NCI-H69 (cell line): ENCODE measurements at regions not wholly inside any gene's neighbourhood (a gene's known extent, or its start where the extent isn't known, plus 50 kb on each side); places are given as distances from the start of the nearest gene placed in this dataset.
"Not testable (repeated sequence)": the region's sequence is repeated elsewhere in the genome, so short reads cannot be mapped to it uniquely, and the experiment has no call there.

Source experiments
- DNase-seq: peaks from one replicate; lab custom pipeline; 2025; lab: John Stamatoyannopoulos, UW

GRCh38 chr2:205865056-205865455 is 182.8 kb downstream of the NRP2 start:
- no peak for DNase-seq

- no peak for DNase-seq
Measured at GRCh38 chr2:205864491-205864890, 182.2 kb downstream of the NRP2 start.

GRCh38 chr2:205862761-205863160 is 180.5 kb downstream of the NRP2 start:
- DNase-seq: not testable (repeated sequence)

GRCh38 chr2:205860885-205861284 is 178.6 kb downstream of the NRP2 start:
- DNase-seq: no peak

GRCh38 chr2:205860181-205860580 is 177.9 kb downstream of the NRP2 start:
- DNase-seq: no peak

GRCh38 chr2:205858881-205859441 is 176.7 kb downstream of the NRP2 start:
- peak; percentile 75 for DNase-seq

- no peak for DNase-seq
Measured at GRCh38 chr2:205858275-205858674, 176.0 kb downstream of the NRP2 start.

- no peak for DNase-seq
Measured at GRCh38 chr2:205857520-205858237, 175.4 kb downstream of the NRP2 start.

GRCh38 chr2:205852457-205852856 is 170.2 kb downstream of the NRP2 start:
- no peak for DNase-seq

GRCh38 chr2:205850611-205851010 is 168.3 kb downstream of the NRP2 start:
- DNase-seq: no peak

- DNase-seq: no peak
Measured at GRCh38 chr2:205850132-205850531, 167.8 kb downstream of the NRP2 start.

GRCh38 chr2:205849136-205849535 is 166.8 kb downstream of the NRP2 start:
- no peak for DNase-seq

GRCh38 chr2:205848601-205849000 is 166.3 kb downstream of the NRP2 start:
- peak; percentile 8 for DNase-seq
